ENCODE measurements at regions not wholly inside any gene's neighbourhood (a gene's known extent, or its start where the extent isn't known, plus 50 kb on each side); places are given as distances from the start of the nearest gene placed in this dataset.

- TF ChIP-seq CTCF (IDR thresholded peaks at IDR 0.05 in 8 of 11, conservative IDR thresholded peaks at IDR 0.05 in 3 of 11) (no peak), POLR2A (IDR thresholded peaks at IDR 0.05) (no peak), POLR2AphosphoS5 (IDR thresholded peaks at IDR 0.05) (no peak)
These were observed 97.7 kb upstream of the VGLL2 start for GRCh38 chr6:117167520-117168271.
